ENCODE measurements at regions not wholly inside any gene's neighbourhood (a gene's known extent, or its start where the extent isn't known, plus 50 kb on each side); places are given as distances from the start of the nearest gene placed in this dataset.

DNA sequence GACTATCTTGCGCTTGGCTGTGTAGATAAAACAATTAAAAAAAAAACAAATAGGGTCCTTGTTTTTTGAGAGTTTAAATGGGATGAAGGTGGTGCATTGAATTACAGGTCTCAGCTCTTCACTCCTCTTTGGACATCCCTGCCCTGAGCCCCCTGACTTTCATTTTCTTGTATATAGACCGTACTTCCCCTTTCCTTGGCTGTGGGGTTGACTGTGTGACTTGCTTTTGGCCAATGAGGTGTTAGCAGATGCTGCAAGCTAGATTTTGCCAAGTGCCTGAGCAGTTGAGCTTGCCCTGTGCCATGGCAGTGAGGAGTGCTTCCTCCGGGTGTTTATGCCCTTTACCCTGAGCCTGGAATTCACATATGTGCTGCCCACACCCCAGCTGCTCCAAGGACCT is 386.1 kb upstream of the ZFP64 start (continued):
- no peak for TF ChIP-seq REST (IDR thresholded peaks at IDR 0.05; ENCODE audit: low read depth)

- intact Hi-C loops (cut with micrococcal nuclease) = no loop called here
- TF ChIP-seq CBX3 (IDR thresholded peaks at IDR 0.05; ENCODE audit: low read depth) (no peak), ZNF274 (IDR thresholded peaks at IDR 0.05; ENCODE audit: low read depth, low read length) (no peak), EZH2 (IDR thresholded peaks at IDR 0.05) (no peak), FOSL1 (IDR thresholded peaks at IDR 0.05; ENCODE audit: low read depth) (no peak), ZFX (IDR thresholded peaks at IDR 0.05) (no peak), POLR2A (IDR thresholded peaks at IDR 0.05; ENCODE audit: borderline replicate concordance, extremely low read depth, insufficient read depth, insufficient read length) (no peak), SIN3A (IDR thresholded peaks at IDR 0.05; ENCODE audit: low read depth) (no peak), TCF7L2 (IDR thresholded peaks at IDR 0.05; ENCODE audit: borderline replicate concordance, extremely low read depth, insufficient read depth, insufficient read length) (no peak), RAD21 (IDR thresholded peaks at IDR 0.05; ENCODE audit: low read depth) (no peak), EZH2phosphoT487 (IDR thresholded peaks at IDR 0.05; ENCODE audit: borderline replicate concordance) (no peak), POLR2AphosphoS5 (IDR thresholded peaks at IDR 0.05; ENCODE audit: low read depth, low read length) (no peak)
- TF ChIP-seq, protein P1, sequence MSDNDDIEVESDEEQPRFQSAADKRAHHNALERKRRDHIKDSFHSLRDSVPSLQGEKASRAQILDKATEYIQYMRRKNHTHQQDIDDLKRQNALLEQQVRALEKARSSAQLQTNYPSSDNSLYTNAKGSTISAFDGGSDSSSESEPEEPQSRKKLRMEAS (IDR thresholded peaks at IDR 0.05) = no peak
- ChIA-PET RAD21 (ENCODE audit: low non-redundant PET in 1 of 2, low total read pairs in 2 of 2, uncharacterized antibody in 2 of 2, unreplicated experiment in 2 of 2) (no interaction called here), POLR2A (no interaction called here), CTCF (no interaction called here)
- Histone ChIP-seq H3K9ac (ENCODE audit: low read length) (no peak overlapping the region), H3K9me2 (ENCODE audit: insufficient read depth) (no peaks in the 10 kb centered on the region), H2AFZ (ENCODE audit: low read depth, low read length, poor library complexity, severe bottlenecking) (no peak overlapping the region), H4K20me1 (ENCODE audit: insufficient read depth) (no peaks in the 10 kb centered on the region), H3K27ac (ENCODE audit: low read depth, low read length) (no peak overlapping the region), H3K27me3 (ENCODE audit: insufficient read depth, low read length) (no peaks in the 10 kb centered on the region), H3K4me2 (ENCODE audit: low read length) (no peak overlapping the region), H3K79me2 (ENCODE audit: insufficient read depth, low read length) (no peaks in the 10 kb centered on the region), H3K4me3 (replicated peaks in 1 of 2; ENCODE audit: low read depth in 1 of 2, low read length in 2 of 2) (no peak overlapping the region), H3K4me1 (ENCODE audit: control insufficient read depth in 1 of 2, insufficient read depth in 2 of 2, low read length in 2 of 2) (no peaks in the 10 kb centered on the region), H3K36me3 (ENCODE audit: control insufficient read depth in 1 of 2, insufficient read depth in 2 of 2, low read length in 2 of 2) (no peaks in the 10 kb centered on the region), H3K9me3 (ENCODE audit: control insufficient read depth in 1 of 2, insufficient read depth in 1 of 2, low read depth in 1 of 2, low read length in 2 of 2) (no peaks in the 10 kb centered on the region; a peak in 1 of 4 replicates)
- ATAC-seq (no peak), DNase-seq (ENCODE audit: low read depth, low spot score) (no peak)
- BruUV-seq (replicated peaks) = no TSS peak
These were observed 381.1 kb upstream of the ZFP64 start for GRCh38 chr20:52572687-52573086.

All from HCT116 (cell line).